ENCODE measurements at regions not wholly inside any gene's neighbourhood (a gene's known extent, or its start where the extent isn't known, plus 50 kb on each side); places are given as distances from the start of the nearest gene placed in this dataset.

- intact Hi-C loops (cut with micrococcal nuclease; ENCODE audit: unreplicated experiment): no loop called here
- Histone ChIP-seq H3K79me2 (ENCODE audit: insufficient read depth, low read depth, low read length) (no peaks in the 10 kb centered on the region), H3K36me3 (ENCODE audit: insufficient read depth, low read length) (no peaks in the 10 kb centered on the region), H3K27ac (ENCODE audit: low read depth, low read length, poor library complexity, severe bottlenecking) (no peak overlapping the region), H3K4me3 (ENCODE audit: low read depth, low read length, poor library complexity, severe bottlenecking) (no peak overlapping the region), H3K4me1 (ENCODE audit: insufficient read depth, low read length, poor library complexity, severe bottlenecking) (no peaks in the 10 kb centered on the region), H3K9me2 (ENCODE audit: insufficient read depth, low read length) (no peaks in the 10 kb centered on the region), H3K4me2 (ENCODE audit: low read length) (no peak overlapping the region), H4K20me1 (ENCODE audit: insufficient read depth, low read length) (no peaks in the 10 kb centered on the region), H2AFZ (ENCODE audit: low read length) (no peak overlapping the region), H3K9me3 (ENCODE audit: low read length) (0 out of 2 replicates have a peak, but pooled peaks cover 7% of the 10 kb centered on the region)
- POLR2A ChIA-PET: no interaction called here
- no TSS peak for BruUV-seq (replicated peaks)
- TF ChIP-seq EZH2phosphoT487 (IDR thresholded peaks at IDR 0.05; ENCODE audit: borderline replicate concordance, low read depth, low read length) (no peak), CTCF (conservative IDR thresholded peaks at IDR 0.05; ENCODE audit: low read length) (no peak)
- no peak for DNase-seq (ENCODE audit: low spot score)
- CTCF ChIA-PET (ENCODE audit: unreplicated experiment): no interaction called here
These were observed 133.6 kb downstream of the P2RY1 start for GRCh38 chr3:152968388-152969024.

- no peaks in the 10 kb centered on the region for H3K4me1 ChIP-seq (ENCODE audit: insufficient read depth, low read length, poor library complexity, severe bottlenecking)
- POLR2A ChIA-PET: interaction anchor here (0.7 kb wide), 2 partner anchors 237 to 328 kb away, joined by 3 read pairs; no protein-coding TSS in a partner anchor
- H3K9me3 ChIP-seq (ENCODE audit: low read length): 0 out of 2 replicates have a peak, but pooled peaks cover 7% of the 10 kb centered on the region
- H3K4me3 ChIP-seq (ENCODE audit: low read depth, low read length, poor library complexity, severe bottlenecking): no peak overlapping the region
- intact Hi-C loops (cut with micrococcal nuclease; ENCODE audit: unreplicated experiment): no loop called here
- H3K9me2 ChIP-seq (ENCODE audit: insufficient read depth, low read length): no peaks in the 10 kb centered on the region
- no peak overlapping the region for H2AFZ ChIP-seq (ENCODE audit: low read length)
- no peak overlapping the region for H3K27ac ChIP-seq (ENCODE audit: low read depth, low read length, poor library complexity, severe bottlenecking)
- H3K79me2 ChIP-seq (ENCODE audit: insufficient read depth, low read depth, low read length): no peaks in the 10 kb centered on the region
- CTCF ChIA-PET (ENCODE audit: unreplicated experiment): no interaction called here
- DNase-seq (ENCODE audit: low spot score): no peak
- no peak overlapping the region for H3K4me2 ChIP-seq (ENCODE audit: low read length)
- TF ChIP-seq EZH2phosphoT487 (IDR thresholded peaks at IDR 0.05; ENCODE audit: borderline replicate concordance, low read depth, low read length) (no peak), CTCF (conservative IDR thresholded peaks at IDR 0.05; ENCODE audit: low read length) (no peak)
- BruUV-seq (replicated peaks): no TSS peak
- no peaks in the 10 kb centered on the region for H3K36me3 ChIP-seq (ENCODE audit: insufficient read depth, low read length)
- no peaks in the 10 kb centered on the region for H4K20me1 ChIP-seq (ENCODE audit: insufficient read depth, low read length)
These were observed 134.8 kb downstream of the P2RY1 start for GRCh38 chr3:152969557-152970300.

- intact Hi-C loops (cut with micrococcal nuclease; ENCODE audit: unreplicated experiment): no loop called here
- no peaks in the 10 kb centered on the region for H3K79me2 ChIP-seq (ENCODE audit: insufficient read depth, low read depth, low read length)
- no peak for DNase-seq (ENCODE audit: low spot score)
- no TSS peak for BruUV-seq (replicated peaks)
- H3K27ac ChIP-seq (ENCODE audit: low read depth, low read length, poor library complexity, severe bottlenecking): no peak overlapping the region
- H2AFZ ChIP-seq (ENCODE audit: low read length): no peak overlapping the region
- H3K4me2 ChIP-seq (ENCODE audit: low read length): no peak overlapping the region
- no peaks in the 10 kb centered on the region for H3K9me2 ChIP-seq (ENCODE audit: insufficient read depth, low read length)
- POLR2A ChIA-PET: no interaction called here
- H3K36me3 ChIP-seq (ENCODE audit: insufficient read depth, low read length): no peaks in the 10 kb centered on the region
- TF ChIP-seq CTCF (conservative IDR thresholded peaks at IDR 0.05; ENCODE audit: low read length): no peak
- no peak for TF ChIP-seq EZH2phosphoT487 (IDR thresholded peaks at IDR 0.05; ENCODE audit: borderline replicate concordance, low read depth, low read length)
- H3K4me1 ChIP-seq (ENCODE audit: insufficient read depth, low read length, poor library complexity, severe bottlenecking): no peaks in the 10 kb centered on the region
- 0 out of 2 replicates have a peak, but pooled peaks cover 7% of the 10 kb centered on the region for H3K9me3 ChIP-seq (ENCODE audit: low read length)
- CTCF ChIA-PET (ENCODE audit: unreplicated experiment): no interaction called here
- H3K4me3 ChIP-seq (ENCODE audit: low read depth, low read length, poor library complexity, severe bottlenecking): no peak overlapping the region
- H4K20me1 ChIP-seq (ENCODE audit: insufficient read depth, low read length): no peaks in the 10 kb centered on the region
These were observed 135.9 kb downstream of the P2RY1 start for GRCh38 chr3:152970851-152971250.

Measured in OCI-LY7 (cell line).